SK-N-SH (cell line): ENCODE measurements at regions not wholly inside any gene's neighbourhood (a gene's known extent, or its start where the extent isn't known, plus 50 kb on each side); places are given as distances from the start of the nearest gene placed in this dataset.

ENCODE experiments used
- CTCF ChIA-PET: fragments of 300-600, 350-600 bp; formaldehyde crosslinking; extraction: SDS; loops from one replicate; lab custom pipeline; 2021; lab: Yijun Ruan, JAX
- POLR2A ChIA-PET: fragments of 350-600 bp; sonication (Branson Sonifier 250); formaldehyde crosslinking; extraction: SDS; loops from one replicate; lab custom pipeline; 2020; ENCODE audit warnings: antibody characterized with exemption, inconsistent platforms; lab: Yijun Ruan, JAX
- DNase-seq: peaks from one replicate; pipeline ENCODE4 v3.0.0; 2012
- H2AFZ ChIP-seq: fragments of 200-600 bp; sonication (generic); 2 replicates; pipeline ENCODE4 v1.8.1; 2016; ENCODE audit warnings: antibody characterized with exemption, mild to moderate bottlenecking, low read depth
- H3F3A ChIP-seq: fragments of 200-600 bp; sonication (generic); replicated peaks from 2 replicates; pipeline ENCODE3; 2016; ENCODE audit warnings: antibody characterized with exemption, mild to moderate bottlenecking; ENCODE audit not compliant: insufficient read depth
- H3K27ac ChIP-seq, 2 experiments: fragments of 200-500 bp in 1 of 2; fragments of 200-600 bp in 1 of 2; sonication (Bioruptor generic) in 1 of 2; sonication (generic), shearing (Covaris generic) in 1 of 2; 2 replicates each; pipeline versions ENCODE4 v1.5.1 to v1.6.1; 2014 to 2016; ENCODE audit warnings: low read depth in 2 of 2, inconsistent platforms in 1 of 2, low read length in 1 of 2, mild to moderate bottlenecking in 1 of 2, mixed read lengths in 1 of 2
- H3K27me3 ChIP-seq: fragments of 200-600 bp; sonication (generic), shearing (Covaris generic); 2 replicates; pipeline ENCODE4 v1.6.1; 2016; ENCODE audit warnings: mixed run types; ENCODE audit not compliant: insufficient read depth
- H3K36me3 ChIP-seq, 2 experiments: fragments of 200-500 bp in 1 of 2; fragments of 200-600 bp in 1 of 2; sonication (Bioruptor generic) in 1 of 2; sonication (generic) in 1 of 2; replicated peaks in 1 of 2; 2 replicates each; pipeline versions ENCODE3 to v1.5.1; 2014 to 2016; ENCODE audit warnings: low read length in 1 of 2, mild to moderate bottlenecking in 1 of 2; ENCODE audit not compliant: insufficient read depth in 2 of 2, control insufficient read depth in 1 of 2
- H3K4me1 ChIP-seq, 2 experiments: fragments of 200-500 bp in 1 of 2; fragments of 200-600 bp in 1 of 2; sonication (Bioruptor generic) in 1 of 2; sonication (generic), shearing (Covaris generic) in 1 of 2; 2 replicates each; pipeline versions ENCODE4 v1.5.1 to v1.6.1; 2014 to 2016; ENCODE audit warnings: low read depth in 1 of 2, low read length in 1 of 2, mixed run types in 1 of 2; ENCODE audit not compliant: insufficient read depth in 2 of 2, control insufficient read depth in 1 of 2
- H3K4me2 ChIP-seq: fragments of 200-600 bp; sonication (generic), shearing (Covaris generic); 2 replicates; pipeline ENCODE4 v1.6.1; 2017; ENCODE audit warnings: mixed run types
- H3K4me3 ChIP-seq, 2 experiments: fragments of 200-500 bp in 1 of 2; fragments of 200-600 bp in 1 of 2; sonication (Bioruptor generic) in 1 of 2; sonication (generic), shearing (Covaris generic) in 1 of 2; 2 replicates each; pipeline versions ENCODE4 v1.5.1 to v1.8.1; 2014 to 2016; ENCODE audit warnings: low read depth in 2 of 2, inconsistent platforms in 1 of 2, low read length in 1 of 2, mild to moderate bottlenecking in 1 of 2, mixed read lengths in 1 of 2, moderate library complexity in 1 of 2
- H3K79me2 ChIP-seq: fragments of 200-600 bp; sonication (generic); 2 replicates; pipeline ENCODE4 v1.8.1; 2017; ENCODE audit warnings: mild to moderate bottlenecking; ENCODE audit not compliant: insufficient read depth
- H3K9ac ChIP-seq: fragments of 200-600 bp; sonication (generic); 2 replicates; pipeline ENCODE4 v1.6.1; 2017; ENCODE audit warnings: mixed run types
- H3K9me2 ChIP-seq: fragments of 200-600 bp; sonication (generic); 2 replicates; pipeline ENCODE4 v1.6.1; 2017; ENCODE audit warnings: mixed run types
- H3K9me3 ChIP-seq: fragments of 200-600 bp; sonication (generic); 2 replicates; pipeline ENCODE4 v1.6.1; 2017; ENCODE audit warnings: mixed run types, mild to moderate bottlenecking, moderate library complexity
- H4K20me1 ChIP-seq: fragments of 200-600 bp; sonication (generic); 2 replicates; pipeline ENCODE4 v1.6.1; 2017; ENCODE audit warnings: mild to moderate bottlenecking, mixed run types; ENCODE audit not compliant: insufficient read depth
- CHD2 ChIP-seq: fragments of 150-350 bp; IDR thresholded peaks from 2 replicates; pipeline ENCODE4 v1.6.1; 2018; ENCODE audit warnings: low read length; ENCODE audit not compliant: partially characterized antibody
- ELF1 ChIP-seq: IDR thresholded peaks from 2 replicates; pipeline ENCODE4 v1.4.0; 2012
- EP300 ChIP-seq, 2 experiments: IDR thresholded peaks; 2 replicates each; pipeline versions ENCODE4 v1.4.0 to v1.6.1; 2012; ENCODE audit warnings: borderline replicate concordance in 1 of 2, low read depth in 1 of 2, low read length in 1 of 2
- EZH2phosphoT487 ChIP-seq: fragments of 200-600 bp; sonication (generic); IDR thresholded peaks from 2 replicates; pipeline ENCODE4 v1.6.1; 2017; ENCODE audit warnings: low read depth, mixed run types, mild to moderate bottlenecking, antibody characterized with exemption, moderate library complexity, borderline replicate concordance
- FOSL2 ChIP-seq: IDR thresholded peaks from 2 replicates; pipeline ENCODE4 v1.4.0; 2012; ENCODE audit warnings: low read depth, mild to moderate bottlenecking, moderate library complexity, borderline replicate concordance
- GABPA ChIP-seq: IDR thresholded peaks from 2 replicates; pipeline ENCODE4 v1.4.0; 2012; ENCODE audit warnings: low read depth, mild to moderate bottlenecking
- GATA2 ChIP-seq: sonication (generic); formaldehyde crosslinking; IDR thresholded peaks from 2 replicates; pipeline ENCODE4 v1.5.0; 2020; ENCODE audit warnings: mild to moderate bottlenecking, missing genetic modification reagents
- MAX ChIP-seq: IDR thresholded peaks from 2 replicates; pipeline ENCODE4 v1.4.0; 2012; ENCODE audit warnings: low read depth
- MEF2A ChIP-seq: IDR thresholded peaks from 2 replicates; pipeline ENCODE4 v1.4.0; 2012; ENCODE audit warnings: low read depth, borderline replicate concordance
- POLR2AphosphoS5 ChIP-seq: IDR thresholded peaks from 2 replicates; pipeline ENCODE4 v1.6.1; 2012; ENCODE audit warnings: low read depth, low read length
- RAD21 ChIP-seq: IDR thresholded peaks from 2 replicates; pipeline ENCODE4 v1.6.1; 2012; ENCODE audit warnings: mild to moderate bottlenecking, low read length
- RXRA ChIP-seq: IDR thresholded peaks from 2 replicates; pipeline ENCODE4 v1.4.0; 2012; ENCODE audit warnings: low read depth, mild to moderate bottlenecking, borderline replicate concordance
- SIN3A ChIP-seq: IDR thresholded peaks from 2 replicates; pipeline ENCODE4 v1.6.1; 2012; ENCODE audit warnings: low read depth, mild to moderate bottlenecking, low read length, moderate library complexity, borderline replicate concordance
- SMC3 ChIP-seq: IDR thresholded peaks from 2 replicates; pipeline ENCODE4 v1.6.1; 2012; ENCODE audit warnings: low read depth, low read length, improper control_type of control experiment
- USF2 ChIP-seq: fragments of 150-350 bp; IDR thresholded peaks from 2 replicates; pipeline ENCODE4 v1.6.1; 2017; ENCODE audit warnings: antibody characterized with exemption, low read length, low read depth, borderline replicate concordance
- YY1 ChIP-seq: IDR thresholded peaks from 2 replicates; pipeline ENCODE4 v1.4.0; 2012; ENCODE audit warnings: low read depth, mild to moderate bottlenecking
- ZBTB33 ChIP-seq: IDR thresholded peaks from 2 replicates; pipeline ENCODE4 v1.4.0; 2012; ENCODE audit warnings: low read depth, borderline replicate concordance
- WGBS: methylation state at CpG from one replicate; pipeline ENCODE4 v1.1.6; 2017; ENCODE audit warnings: low lambda C conversion rate; 5-methylcytosine and 5-hydroxymethylcytosine counted together

- TF ChIP-seq MAX: no peak
- no peak for TF ChIP-seq POLR2AphosphoS5
- no peak for TF ChIP-seq CHD2
- no peak for TF ChIP-seq USF2
- TF ChIP-seq FOSL2: no peak
- TF ChIP-seq EZH2phosphoT487: no peak
- TF ChIP-seq EP300 (IDR thresholded peaks at IDR 0.05; ENCODE audit: borderline replicate concordance in 1 of 2, low read depth in 1 of 2, low read length in 1 of 2): no peak
- TF ChIP-seq RAD21: no peak
- TF ChIP-seq GABPA: no peak
- no peak for TF ChIP-seq SMC3
- no peak for TF ChIP-seq RXRA
- no peak for TF ChIP-seq MEF2A
These were observed 86.0 kb upstream of the LRIG1 start (continued) for GRCh38 chr3:66586853-66587252.

- H2AFZ ChIP-seq: no peak overlapping the region
- H3K27ac ChIP-seq: no peak overlapping the region
- no peaks in the 10 kb centered on the region for H3K27me3 ChIP-seq
- H3F3A ChIP-seq: no peaks in the 10 kb centered on the region
- no peak for DNase-seq
- no peaks in the 10 kb centered on the region for H3K9me2 ChIP-seq
- TF ChIP-seq MEF2A (no peak), SIN3A (no peak), POLR2AphosphoS5 (no peak), SMC3 (no peak), ELF1 (no peak), YY1 (no peak), GATA2 (no peak), ZBTB33 (no peak), CHD2 (no peak), EZH2phosphoT487 (no peak)
- no peak overlapping the region for H3K9ac ChIP-seq
- WGBS: 45% methylated on average over 3 of the region's 3 CpGs
- no peaks in the 10 kb centered on the region for H3K9me3 ChIP-seq
- POLR2A ChIA-PET: no interaction called here
- CTCF ChIA-PET: no interaction called here
- H3K79me2 ChIP-seq: no peaks in the 10 kb centered on the region
- no peaks in the 10 kb centered on the region for H3K4me1 ChIP-seq
- H3K4me2 ChIP-seq: no peak overlapping the region
- H3K36me3 ChIP-seq: no peaks in the 10 kb centered on the region
- H4K20me1 ChIP-seq: no peaks in the 10 kb centered on the region
- no peak overlapping the region for H3K4me3 ChIP-seq
These were observed 87.6 kb upstream of the LRIG1 start for GRCh38 chr3:66588340-66588847.
